NCI-H526 (cell line): ENCODE measurements at regions not wholly inside any gene's neighbourhood (a gene's known extent, or its start where the extent isn't known, plus 50 kb on each side); places are given as distances from the start of the nearest gene placed in this dataset.
A peak's percentile ranks its signal among the peaks of the same experiment; 100 is the strongest.

ENCODE experiments used
- DNase-seq, 2 experiments: peaks; one replicate each; lab custom pipeline; 2025; lab: John Stamatoyannopoulos, UW

DNA sequence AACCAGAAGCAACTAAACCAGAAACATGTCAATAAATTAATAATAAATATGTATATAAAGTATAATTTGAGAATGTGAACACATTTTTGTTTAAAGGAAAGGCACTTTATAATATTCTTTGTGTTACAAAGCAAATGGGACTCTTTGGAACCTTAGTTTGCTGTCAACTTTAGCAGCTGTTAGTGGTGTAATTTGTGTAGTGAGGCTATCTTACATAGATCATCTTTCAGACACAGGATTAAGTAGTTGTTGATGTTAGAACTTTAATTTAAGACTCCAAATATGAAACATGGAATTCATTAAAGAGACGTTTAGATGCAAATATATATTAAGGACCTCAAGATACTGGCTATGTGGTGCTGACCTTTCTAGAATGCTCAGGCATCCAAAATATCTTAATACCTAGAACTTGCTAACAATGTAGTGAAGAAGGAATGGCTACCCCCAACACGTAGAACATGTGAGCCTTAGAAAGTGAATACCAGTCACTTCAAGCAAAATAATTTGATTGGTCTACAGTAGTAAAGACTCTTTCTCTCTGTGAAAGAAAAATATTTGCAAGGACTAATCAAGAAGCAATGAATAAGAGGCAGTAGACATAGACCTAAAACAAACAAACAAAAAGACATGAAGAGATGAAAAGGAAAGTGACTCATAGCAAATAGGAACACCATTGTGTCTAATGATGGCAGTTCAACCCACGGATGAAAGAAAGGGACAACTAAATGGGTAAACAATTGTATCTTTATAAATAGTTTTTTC, 811.4 kb downstream of the USP25 start:
- DNase-seq: no peak

GRCh38 chr21:16550118-16550517, 820.3 kb downstream of the USP25 start:
- DNase-seq: no peak

DNA sequence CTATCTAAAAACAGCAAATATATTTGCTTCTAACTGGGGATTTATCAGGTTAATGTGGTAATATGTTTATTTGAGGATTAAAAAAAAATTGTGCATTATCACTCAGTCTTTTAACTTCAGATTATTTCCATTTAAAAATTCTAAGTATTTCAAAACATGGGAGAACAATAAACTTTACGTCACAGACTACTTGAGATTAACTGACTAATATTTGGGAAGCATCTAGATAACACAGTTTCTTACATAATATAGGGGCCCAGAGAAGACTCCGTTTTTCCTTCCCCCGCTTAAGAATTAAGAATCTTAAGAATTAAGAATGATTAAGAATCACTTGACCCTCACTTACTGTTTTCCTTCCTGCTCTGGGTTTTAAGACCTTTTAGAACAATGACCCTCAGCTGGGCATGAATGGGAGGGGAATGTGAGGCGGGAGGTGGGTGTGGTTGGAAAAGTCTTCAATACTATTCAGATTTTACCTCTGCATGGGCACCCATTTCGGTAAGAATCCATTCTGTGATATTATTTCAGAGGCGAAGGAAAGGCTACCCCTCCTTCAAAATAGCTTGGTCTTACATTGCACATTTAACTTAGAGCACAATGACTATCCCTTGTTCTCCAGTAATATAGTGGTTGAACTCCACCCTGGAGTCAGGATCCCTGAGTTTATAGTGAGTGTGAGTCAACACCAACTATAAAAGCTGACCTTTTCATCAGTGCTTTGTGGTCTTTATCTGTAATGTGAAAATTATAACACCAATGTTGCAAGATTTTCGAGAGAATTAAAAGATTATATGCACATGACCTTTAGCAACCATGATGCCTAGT, 821.3 kb downstream of the USP25 start:
- no peak for DNase-seq

DNA sequence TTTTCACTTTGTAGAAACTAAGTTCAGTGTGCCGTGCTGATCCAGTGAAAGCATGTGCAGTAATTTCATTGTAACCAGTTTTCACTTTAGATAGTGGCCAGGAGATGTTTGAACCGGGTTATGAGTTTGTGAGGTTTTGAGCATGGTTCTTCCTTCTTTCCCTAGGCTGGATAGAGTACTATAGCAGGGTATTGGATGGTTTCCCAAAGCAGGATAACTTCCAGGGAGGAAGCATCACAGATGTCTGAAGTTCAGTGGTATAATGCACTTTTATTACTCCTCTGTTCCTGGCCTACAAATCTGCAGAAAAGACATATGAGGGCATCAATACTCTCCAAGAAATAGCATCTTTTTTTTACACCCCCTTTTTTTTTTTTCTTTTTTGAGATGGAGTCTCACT, 823.1 kb downstream of the USP25 start:
- no peak for DNase-seq

GRCh38 chr21:16554503-16554902, 824.7 kb downstream of the USP25 start:
- no peak for DNase-seq

DNA sequence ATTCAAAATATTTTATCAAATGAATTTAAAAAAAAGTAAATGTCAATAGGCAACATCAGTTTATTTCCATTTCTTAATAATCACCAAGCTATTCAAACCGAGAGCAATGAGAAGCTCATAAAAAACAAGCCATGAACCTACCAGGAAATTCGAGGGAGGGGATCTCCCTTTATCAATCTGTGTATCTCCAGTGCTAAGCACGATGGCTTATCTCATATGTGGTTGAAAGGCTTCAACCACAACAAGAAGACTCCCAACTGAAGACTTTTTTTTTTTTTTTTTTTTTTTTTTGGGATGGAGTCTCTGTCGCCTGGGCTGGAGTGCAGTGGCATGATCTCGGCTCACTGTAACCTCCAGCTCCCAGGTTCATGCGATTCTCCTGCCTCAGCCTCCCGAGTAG, 833.3 kb downstream of the USP25 start:
- no peak for DNase-seq

DNA sequence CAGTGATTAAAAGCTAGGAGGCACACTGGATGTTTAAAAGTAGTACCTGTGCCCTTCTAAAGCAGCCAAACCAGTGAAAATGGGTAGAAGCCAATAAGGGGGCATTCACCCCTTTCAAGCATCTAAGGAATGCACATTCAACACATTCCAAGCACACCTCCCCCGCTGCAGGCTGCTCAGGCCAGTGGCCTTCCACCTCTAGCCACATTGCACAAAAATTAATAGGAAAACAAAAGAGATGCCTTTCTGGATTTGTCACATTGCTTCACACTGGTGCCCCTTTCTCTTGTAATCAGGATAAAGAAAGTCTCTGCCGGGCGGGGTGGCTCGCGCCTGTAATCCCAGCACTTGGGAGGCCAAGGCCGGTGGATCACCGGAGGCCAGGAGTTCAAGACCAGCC, 834.0 kb downstream of the USP25 start:
- DNase-seq: no peak

- DNase-seq: no peak
Measured at GRCh38 chr21:16568244-16568643, 838.5 kb downstream of the USP25 start.

DNA sequence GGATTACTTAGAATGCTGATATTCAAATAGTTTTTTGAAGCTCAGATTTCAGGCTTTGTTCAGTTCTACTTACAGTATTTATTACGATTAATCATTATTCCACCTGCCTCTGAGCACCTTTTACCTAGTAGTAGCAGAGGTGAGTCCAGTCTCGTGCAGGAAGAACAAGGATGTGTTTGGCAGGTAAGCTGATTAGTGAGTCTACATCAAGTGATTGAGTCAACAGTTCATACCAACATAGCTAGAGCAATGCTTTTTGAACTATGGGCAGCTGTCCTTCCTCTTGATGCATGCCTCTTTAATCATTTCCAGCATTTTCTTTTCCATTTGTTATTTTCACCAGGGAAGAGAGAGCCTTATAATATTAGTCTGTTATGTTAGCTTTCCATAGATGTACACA, 838.9 kb downstream of the USP25 start:
- DNase-seq: no peak

DNA sequence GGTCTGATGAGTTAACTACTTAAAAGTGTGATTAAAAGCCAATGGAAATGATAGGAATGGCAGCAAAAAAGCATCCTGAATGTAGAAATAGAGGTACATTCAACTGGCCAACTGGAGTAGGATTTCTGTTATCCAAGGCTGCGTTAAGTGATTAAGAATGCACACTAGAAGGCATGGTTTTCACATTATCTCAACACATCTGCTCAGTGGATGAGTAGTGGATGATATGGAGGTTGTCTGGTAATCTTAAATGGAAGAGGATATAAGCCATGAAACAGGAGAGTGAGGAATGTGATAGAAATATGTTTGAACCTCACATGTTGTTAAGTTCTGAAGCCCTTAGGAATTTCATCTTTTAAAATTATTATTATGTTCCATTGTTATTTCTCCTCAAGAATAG, 839.9 kb downstream of the USP25 start:
- no peak for DNase-seq

DNA sequence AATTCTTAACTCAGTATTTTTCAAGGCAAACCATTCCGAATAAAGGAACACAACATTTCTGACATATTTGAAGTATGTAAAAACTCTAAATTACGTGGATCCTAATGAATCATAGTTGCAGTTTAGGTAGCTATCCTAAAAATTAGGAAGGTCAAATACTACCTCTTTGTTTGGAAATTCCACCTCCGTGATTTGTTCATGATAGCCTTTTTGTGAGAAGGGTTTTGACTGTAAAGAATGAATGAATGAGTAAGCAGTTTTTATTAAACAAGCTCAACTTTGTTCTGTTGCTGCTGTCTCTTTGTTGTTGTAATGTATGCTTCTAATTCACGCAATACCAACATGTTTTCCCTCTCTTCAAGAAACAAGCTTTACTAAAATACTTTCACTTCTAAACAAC, 840.4 kb downstream of the USP25 start:
- no peak for DNase-seq

DNA sequence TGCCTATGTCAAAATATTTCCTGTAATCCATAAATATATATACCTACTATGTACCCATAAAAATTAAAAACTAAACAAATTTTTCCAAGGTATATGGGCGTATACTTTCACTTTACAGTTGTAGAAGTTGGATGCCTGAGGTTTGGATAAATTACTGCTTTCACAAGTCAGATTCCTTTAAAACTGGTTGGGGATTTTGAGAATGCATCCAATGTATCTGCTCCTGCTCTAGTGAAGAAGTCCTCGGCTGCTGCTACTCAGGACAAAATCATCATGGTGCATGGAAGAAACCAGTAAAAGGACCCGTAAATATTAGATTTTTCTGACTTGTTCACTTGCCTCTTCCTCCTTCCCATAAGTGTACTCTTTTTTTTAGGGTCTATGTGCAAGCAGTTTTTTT, 841.1 kb downstream of the USP25 start:
- no peak for DNase-seq

DNA sequence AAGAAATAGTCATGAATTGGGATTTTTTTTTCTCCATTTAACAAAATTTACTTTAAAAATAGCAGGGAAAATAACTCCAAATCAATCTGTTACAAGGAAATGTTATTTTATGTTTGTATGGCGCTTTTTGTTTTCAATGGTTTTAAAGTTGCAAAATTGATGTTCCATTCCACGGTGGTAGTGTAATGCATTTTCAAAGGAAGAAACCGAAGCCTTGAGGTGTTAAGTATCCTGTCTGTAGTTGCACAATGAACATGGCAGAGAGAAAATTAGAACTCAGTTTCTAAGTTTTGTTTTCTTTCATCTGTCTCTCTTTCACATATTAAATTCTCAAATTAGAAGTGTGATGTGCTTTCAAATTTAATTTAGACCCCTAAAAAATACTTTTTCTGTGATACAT, 841.8 kb downstream of the USP25 start:
- no peak for DNase-seq

DNA sequence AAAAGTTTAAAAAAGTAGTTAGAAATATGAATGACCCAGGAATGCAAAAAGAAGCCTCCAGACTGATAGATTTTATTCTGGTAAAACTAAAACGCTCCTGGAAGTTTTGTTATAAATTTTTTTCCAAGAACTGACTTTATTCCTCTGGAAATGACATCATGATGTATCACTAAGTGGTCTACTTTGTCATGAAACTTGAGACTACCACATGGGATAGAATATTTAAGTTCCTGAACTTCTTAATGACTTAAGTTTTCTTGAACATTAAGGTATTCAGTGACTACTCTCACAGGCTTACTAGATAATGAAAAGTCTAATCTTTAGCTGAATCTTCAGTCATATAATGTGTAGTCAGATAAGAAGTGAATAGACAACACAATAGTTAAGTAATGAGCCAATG, 842.2 kb downstream of the USP25 start:
- no peak for DNase-seq

DNA sequence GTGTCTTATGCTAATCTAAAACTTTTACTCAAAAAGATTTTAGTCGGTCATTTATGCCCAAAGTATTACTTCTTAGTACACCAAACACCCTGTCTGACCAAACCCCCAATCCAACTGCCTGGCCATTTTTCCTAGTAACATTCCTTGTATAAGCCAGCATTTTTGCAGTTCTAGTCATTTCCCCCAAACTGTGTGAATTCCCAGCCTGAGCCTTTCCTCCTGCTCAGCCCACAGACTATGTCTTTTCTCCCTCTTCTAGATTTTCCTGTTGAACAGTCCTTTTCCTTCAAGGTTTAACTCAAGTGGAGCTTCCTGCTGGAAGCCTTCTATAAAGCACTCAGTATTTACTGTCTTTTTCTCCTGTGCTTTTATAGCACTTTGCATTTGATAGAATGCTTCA, 843.8 kb downstream of the USP25 start:
- no peak for DNase-seq

DNA sequence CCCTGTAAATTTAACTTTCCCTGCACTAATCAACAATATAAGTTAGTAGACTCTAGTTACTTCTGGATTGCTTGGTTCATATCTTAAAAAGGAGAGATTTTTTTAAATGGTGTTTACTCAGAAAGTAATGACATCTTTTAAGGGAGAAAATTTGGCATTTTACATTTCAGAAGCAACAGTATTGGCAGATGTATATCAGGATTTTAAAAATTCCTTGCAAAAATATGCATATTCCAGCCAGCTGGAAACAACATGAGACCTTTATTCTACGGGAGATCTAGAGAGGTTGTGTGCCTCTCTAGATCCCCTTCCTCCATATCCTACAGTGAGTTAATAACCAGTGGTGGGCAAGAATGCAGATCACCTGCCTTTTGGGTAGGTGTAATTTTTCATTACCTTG, 848.2 kb downstream of the USP25 start:
- DNase-seq: no peak

DNA sequence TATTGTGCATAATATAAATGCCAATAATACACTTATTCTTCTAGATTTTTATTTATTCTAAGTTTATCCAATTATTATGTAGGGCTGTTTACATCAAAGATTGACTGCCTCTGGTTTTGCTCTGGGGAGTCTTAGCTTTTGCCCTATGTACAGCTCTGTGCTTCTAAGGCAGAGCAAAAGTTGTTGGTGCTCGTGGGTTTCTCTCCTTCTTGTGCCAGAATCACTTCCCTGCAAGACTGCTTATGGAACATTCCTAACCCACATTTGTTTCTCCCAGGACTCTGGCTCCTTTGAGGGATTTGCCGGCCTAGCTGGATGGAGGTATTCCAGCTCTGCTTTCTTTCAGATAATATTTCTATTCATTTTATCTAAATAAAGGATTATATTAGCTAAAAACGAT, 849.1 kb downstream of the USP25 start:
- DNase-seq: no peak

DNA sequence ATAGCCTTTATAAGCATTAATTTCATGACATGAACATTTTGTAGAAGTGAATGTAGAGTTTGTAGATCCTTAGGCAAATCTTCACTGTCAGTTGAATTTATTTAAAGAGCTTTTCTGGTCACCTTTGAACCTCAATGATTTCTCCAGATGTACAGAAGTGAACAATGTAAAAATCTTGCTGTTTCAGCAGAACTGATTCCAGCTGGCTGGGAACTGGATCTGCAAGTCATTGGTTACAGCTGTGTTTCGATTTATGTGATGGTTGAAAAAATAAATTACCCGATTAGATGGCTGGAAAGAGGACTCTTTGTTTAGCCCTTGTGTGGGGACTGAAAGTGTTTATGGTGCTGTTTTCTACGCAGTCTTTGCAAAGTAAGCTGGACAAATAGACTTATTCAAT, 849.8 kb downstream of the USP25 start:
- peak; percentile 3 to 28 for DNase-seq

DNA sequence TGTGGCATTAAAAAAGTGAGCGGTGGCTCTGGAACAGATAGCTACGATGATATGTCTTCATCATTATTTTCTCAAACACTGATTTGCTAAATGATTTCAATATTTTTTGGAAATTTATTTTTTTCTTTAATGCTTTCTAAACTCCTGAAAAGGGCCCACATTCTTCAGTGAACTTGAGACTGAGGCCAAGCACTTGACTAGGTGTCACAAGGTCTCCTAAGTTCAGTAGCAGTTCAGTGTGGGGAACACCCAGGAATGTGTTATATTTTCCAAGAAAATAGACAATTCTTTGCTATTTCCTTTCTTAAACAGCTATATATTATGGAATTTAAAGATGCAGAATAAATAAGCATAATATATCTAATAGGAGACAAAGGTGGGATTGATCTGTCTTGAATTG, 850.9 kb downstream of the USP25 start:
- DNase-seq: no peak

DNA sequence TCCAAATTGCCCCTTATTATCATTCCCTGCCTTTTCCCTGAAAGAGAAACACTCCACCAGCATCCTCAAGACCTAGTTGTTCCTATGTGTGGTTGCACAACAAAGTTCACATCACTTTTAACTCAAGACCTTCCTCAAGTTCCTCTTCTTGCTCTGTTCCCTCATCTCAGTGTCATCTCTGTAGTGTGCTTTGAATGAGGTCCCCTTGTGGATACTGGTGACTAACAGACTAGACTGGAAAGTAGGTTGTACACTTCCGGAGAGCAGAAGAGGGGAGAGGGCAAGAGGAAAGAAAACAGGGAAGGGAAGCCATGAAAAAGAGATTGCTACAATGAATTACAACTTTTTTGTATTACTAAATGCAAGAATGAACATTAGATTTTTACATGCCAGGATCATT, 853.8 kb downstream of the USP25 start:
- DNase-seq: no peak

DNA sequence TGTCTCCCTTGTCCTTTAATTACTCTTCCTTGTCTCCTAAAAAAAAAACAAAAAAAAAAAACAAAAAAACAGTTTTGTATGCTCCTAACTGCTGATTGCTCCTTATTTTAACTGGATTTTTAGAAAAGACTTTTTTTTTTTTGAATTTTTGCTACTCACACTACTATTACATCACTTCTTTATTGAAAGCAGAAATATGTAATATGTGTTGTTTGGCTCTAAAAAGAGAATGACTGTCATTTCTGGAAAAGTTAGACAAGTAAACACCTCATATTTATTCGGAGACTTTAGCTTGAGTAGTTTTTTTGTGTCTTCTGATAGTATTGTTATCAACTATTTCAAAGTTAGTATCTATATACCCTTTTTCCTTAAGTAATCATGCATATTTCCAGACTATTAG, 855.0 kb downstream of the USP25 start:
- no peak for DNase-seq

- DNase-seq: no peak
Measured at GRCh38 chr21:16585896-16586295, 856.1 kb downstream of the USP25 start.

GRCh38 chr21:16587141-16587581, 857.4 kb downstream of the USP25 start:
- peak; percentile 25 to 56 for DNase-seq
